Limb (tissue), 2 donors: ENCODE measurements at regions not wholly inside any gene's neighbourhood (a gene's known extent, or its start where the extent isn't known, plus 50 kb on each side); places are given as distances from the start of the nearest gene placed in this dataset.
"Not testable (repeated sequence)": the region's sequence is repeated elsewhere in the genome, so short reads cannot be mapped to it uniquely, and the experiment has no call there.

Experiments used
- DNase-seq, 2 donors: peaks; one replicate each; pipeline ENCODE4 v3.0.0-alpha.2; 2016; ENCODE audit errors: extremely low spot score in 2 of 2

DNA sequence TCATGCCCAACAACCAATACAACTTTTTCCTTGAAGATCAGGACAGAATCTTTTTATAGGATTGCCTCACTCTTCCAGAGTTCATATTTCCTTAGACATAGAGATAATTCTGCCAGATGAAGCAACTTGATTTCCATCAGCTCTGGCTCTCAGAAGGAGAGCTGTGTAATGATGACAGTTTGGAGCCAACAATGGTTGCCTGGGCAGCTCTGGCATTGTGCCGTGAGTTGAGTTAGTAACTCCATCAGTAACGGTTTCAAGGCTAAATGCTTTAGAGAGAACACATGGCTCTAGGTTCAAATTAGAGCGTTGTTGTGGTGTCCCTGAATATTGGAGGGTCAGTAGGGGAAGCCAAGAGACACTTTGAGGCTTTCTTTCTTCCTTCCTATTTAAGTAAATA, 501.7 kb upstream of the SEL1L start:
- no peak for DNase-seq

DNA sequence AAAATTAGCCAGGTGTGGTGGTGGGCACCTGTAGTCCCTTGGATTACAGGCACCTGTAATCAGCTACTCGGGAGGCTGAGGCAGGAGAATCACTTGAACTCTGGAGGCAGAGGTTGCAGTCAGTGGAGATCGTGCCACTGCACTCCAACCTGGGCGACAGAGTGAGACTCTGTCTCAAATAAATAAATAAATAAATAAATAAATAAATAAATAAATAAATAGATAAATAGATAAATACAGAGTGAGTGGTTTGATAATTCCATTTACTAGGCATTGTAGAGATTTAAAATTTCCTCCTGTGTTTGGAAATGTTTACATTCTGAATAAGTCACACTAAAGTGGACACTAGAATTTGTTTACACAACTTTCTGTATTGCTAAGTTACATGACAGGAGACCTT, 504.4 kb upstream of the SEL1L start:
- DNase-seq, result not testable (repeated sequence)

GRCh38 chr14:82045339-82045738, 511.7 kb upstream of the SEL1L start:
- DNase-seq, result no peak

- DNase-seq, result no peak
Measured at GRCh38 chr14:82046512-82047226, 513.0 kb upstream of the SEL1L start.

DNA sequence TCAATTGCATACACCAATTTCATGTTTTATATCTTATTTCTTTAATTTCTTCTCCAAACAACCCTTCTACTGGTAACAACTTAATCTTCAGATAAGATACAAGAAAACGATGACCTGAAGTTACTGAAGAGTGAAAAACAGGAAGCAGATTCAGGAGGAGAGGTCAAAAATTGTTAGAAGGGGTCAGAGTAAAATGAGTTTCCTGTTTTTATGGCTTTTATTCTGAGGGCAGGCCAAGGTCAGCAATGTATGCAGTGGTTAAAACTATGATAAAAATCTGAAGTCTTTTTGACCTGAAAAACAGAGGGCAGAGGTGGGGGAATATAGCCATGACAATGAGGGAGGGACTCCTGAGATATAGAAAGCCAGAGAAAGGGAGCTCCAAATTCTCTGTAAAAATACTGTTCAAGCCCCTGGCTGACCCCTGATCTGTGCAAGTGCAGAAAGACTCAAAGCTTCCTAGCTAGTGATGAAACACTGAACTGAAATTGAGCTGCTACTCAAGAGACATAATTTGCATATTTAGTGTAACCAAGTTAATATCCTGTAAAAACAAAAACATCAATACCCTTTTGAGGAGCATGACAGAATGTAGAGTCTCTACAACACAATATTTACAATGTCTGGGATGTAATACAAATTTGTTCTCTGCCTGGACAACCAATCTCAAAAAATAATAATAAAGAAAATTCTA, 514.3 kb upstream of the SEL1L start:
- no peak for DNase-seq

DNA sequence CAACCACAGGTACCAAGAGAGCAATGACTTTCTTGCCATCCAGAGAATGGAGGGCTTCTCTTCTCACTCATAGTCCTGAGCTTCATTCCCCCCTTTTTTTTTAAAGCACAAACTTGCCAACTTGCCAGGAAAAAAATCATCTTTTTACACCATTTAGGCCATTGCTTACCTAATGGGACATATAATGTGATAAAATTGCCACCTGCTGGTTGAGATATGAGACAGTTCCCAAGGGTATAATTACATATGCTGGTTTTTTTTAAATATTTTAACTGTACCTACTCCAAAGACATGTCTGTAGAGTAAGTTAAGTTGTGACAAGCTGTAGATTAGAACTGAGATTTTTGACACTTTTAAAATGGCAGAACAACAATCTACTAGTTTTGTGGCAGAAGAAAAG, 519.1 kb upstream of the SEL1L start:
- no peak for DNase-seq

DNA sequence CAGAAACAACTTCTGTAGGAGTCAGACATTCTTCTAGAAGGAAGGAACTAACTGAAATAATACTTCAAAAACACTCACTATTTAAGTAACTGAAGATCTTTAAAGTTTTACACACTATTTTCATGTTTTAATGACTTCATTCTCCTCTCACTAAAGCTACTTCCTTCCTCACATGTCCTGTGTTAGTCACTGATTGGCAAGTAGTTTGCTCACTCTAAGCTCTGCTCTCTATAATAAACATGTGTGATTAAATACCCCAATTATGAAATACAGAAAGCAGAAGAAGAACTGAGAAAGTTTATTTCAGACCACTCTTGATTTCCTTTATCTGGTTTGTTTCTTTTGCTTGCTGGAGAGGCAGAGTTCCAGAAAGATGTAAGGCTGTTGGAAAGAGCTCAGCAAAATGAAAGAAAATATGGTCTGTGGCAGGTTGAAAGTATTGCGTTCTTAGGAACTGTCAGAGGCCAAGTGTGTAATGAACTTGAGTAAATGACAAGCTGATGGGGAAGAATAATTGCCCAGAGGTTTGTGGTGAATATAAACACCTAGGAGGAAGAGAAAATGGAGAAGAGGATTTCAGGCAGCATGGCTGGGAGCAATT, 522.0 kb upstream of the SEL1L start:
- peak in 1 of 2 donors; percentile 13 for DNase-seq

GRCh38 chr14:82060219-82060618, 526.6 kb upstream of the SEL1L start:
- DNase-seq, result no peak

DNA sequence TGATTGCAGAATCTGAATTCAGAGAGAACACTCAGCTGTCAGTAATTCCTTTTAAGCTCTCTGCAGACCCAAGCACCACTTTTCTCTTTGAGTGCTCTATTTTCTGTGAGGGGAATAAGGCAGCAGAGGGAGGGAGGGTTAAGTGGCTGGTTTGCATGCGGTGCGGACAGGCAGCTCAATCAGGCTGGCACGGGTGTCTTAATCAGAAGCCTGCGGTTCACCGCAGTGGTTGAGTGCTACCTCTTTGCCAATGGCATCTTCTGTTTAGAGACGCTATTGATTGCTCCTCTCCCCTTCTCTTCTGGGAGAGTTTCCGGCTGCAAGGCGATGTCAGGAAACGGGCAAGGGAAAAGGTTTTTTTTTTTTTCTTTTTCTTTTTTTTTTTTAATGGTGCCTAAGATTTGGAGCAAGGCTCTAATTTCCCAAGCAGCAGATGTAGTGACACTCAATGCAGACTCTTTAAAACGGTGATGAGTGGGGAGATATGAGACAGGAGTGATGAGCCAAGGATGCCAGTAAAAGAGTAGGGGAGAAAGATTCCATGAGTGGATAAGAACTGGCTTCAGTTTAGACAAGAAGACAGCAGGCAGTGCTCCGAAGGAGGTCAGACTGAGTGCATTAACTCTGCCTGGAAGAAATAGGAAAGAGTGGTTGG, 533.7 kb upstream of the SEL1L start:
- DNase-seq, result no peak

- no peak for DNase-seq
Measured at GRCh38 chr14:82070040-82070439, 536.4 kb upstream of the SEL1L start.

GRCh38 chr14:82070753-82071152, 537.1 kb upstream of the SEL1L start:
- no peak for DNase-seq

- DNase-seq, result no peak
Measured at GRCh38 chr14:82073547-82073946, 539.9 kb upstream of the SEL1L start.

- peak; percentile 48 to 74 for DNase-seq
Measured at GRCh38 chr14:82075566-82075965, 541.9 kb upstream of the SEL1L start.

- no peak for DNase-seq
Measured at GRCh38 chr14:82079553-82079952, 545.9 kb upstream of the SEL1L start.

DNA sequence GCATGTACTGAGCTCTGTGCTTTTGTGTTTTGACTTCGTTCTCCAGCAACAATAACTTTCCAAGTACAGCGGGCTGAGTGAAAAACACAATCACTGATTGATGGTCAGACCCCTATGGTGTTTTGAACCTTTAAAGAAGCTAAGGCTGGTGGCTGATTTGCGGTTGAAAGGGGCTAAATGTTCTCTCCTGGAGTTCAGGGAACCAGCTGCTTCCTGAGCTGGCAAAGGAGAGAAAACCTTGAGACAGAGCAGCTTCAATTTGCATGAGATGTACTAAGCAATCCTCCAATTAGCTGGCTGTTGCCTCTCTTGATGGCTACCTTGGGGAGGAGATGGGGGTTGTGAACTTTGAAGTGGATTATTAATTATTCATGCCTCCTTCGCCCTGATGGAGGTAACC, 546.7 kb upstream of the SEL1L start:
- DNase-seq, result no peak

DNA sequence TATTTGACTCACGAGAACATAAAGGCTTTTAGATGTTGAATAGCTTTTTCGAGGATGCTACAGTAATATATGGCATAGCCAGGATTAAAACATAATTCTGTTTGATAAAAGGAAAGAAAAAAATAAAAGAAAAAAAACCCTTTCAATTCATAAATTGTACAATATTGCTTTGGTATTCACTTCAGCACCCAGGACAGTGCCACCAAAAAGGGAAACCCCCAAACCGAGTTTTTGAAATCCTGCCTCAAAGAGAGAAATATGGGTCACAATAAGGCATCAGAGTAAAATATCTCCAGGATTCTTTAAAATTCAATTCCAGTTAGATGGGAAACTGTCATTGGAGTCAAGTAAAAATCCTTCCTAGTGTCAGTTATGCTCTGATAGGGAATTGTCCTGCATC, 551.2 kb upstream of the SEL1L start:
- no peak for DNase-seq

DNA sequence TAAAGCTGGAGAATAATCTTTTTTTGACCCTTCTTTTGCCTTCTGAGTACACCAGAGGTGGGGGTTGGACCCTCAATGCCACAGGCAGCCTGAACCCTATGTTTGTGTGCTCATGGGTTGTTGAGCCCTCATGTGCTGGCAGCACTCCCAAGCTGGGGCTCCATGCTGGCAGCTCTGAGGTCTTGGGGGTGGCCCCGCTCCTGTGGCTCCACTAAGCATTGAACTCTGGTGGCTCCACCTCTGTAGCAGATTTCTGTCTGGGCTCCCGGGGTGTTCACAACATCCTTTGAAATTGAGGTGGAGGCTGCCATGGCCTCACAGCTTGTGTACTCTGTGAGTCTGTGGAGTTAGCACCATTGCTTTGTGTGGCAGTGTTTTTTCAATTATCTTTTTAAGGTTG, 557.4 kb upstream of the SEL1L start:
- no peak for DNase-seq

DNA sequence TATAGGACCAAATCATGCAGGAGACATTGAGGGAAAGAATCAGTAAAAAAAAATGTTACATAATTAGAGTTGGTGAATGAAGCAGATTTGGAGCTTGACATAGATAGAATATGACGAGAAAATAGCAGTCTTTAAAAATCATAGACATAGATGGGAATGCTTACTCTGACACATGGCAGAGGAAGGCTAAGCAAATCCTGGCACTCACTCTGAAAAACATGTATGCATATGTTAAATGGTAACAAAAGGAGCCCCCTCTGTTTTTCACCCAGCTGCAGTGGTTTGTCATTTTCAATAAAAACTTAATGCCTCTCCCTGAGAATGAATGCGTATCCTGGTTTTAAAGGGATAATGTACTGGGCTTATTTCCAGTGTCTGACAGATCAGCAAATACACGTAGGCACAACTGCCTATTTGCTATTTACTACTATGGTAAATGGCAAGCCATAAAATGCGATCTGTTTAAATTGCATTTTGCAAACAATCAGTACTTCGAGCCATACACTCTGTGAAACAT, 561.2 kb upstream of the SEL1L start:
- DNase-seq, result peak in 1 of 2 donors; percentile 6

DNA sequence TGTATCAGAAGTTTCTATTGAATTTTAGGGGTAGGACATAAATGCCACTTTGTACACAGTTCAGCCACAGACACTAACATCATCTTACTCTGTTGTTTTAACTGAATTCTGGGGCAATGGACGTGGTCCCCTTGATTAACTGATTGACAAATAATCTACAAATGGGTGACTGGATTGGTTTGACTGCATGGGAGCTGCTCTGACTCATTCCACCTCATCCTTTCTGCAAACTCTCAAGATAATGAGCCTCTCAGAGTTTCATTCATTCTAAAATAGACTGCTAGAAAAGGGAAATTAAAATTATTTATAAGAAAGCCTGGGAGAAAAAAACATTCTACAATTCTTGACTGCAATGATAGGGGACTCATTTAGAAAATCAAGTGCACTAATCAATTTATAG, 570.4 kb upstream of the SEL1L start:
- DNase-seq, result no peak

GRCh38 chr14:82112210-82112839, 578.7 kb upstream of the SEL1L start:
- DNase-seq, result no peak

GRCh38 chr14:82113007-82113406, 579.4 kb upstream of the SEL1L start:
- no peak for DNase-seq

DNA sequence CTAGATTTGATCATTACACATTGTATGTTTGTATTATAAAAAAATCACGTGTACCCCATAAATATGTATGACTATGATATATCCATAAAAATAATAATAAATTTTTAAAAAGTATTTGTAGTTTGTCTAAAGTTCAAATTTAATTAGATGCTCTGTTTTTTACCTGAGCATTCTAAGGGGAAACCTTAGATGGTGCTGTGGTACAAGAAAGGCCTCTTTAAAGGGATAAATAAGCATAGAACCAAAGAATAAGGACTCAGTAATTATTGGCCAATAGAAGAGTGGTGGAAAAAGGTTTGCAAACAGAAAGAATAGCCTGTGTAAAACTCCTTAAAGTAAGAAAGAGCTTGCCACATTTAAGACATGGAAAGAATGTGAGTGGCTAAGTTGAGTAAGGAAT, 580.1 kb upstream of the SEL1L start:
- no peak for DNase-seq
